ENCODE measurements at regions not wholly inside any gene's neighbourhood (a gene's known extent, or its start where the extent isn't known, plus 50 kb on each side); places are given as distances from the start of the nearest gene placed in this dataset.

- TF ChIP-seq CTCF (IDR thresholded peaks at IDR 0.05), result no peak
- TF ChIP-seq POLR2A (IDR thresholded peaks at IDR 0.05), result no peak
These were observed 168.1 kb upstream of the CHRM3 start for GRCh38 chr1:239218301-239218700.
